Activated B cell treated with CpG ODN at 0.5 μM for 24 hours (primary cell): ENCODE measurements at regions not wholly inside any gene's neighbourhood (a gene's known extent, or its start where the extent isn't known, plus 50 kb on each side); places are given as distances from the start of the nearest gene placed in this dataset.

Experiments used
- ATAC-seq: fragments of 200-7000 bp; cut with Tn5 transposase; one replicate; pipeline ENCODE4 v1.10.0; 2021; ENCODE audit warnings: low read depth, mild to moderate bottlenecking, moderate library complexity
- CTCF ChIA-PET: fragments of 350-600 bp; sonication (Branson Sonifier 250); formaldehyde crosslinking; loops from one replicate; lab custom pipeline; 2021; ENCODE audit warnings: antibody characterized with exemption; lab: Charles Lee
- POLR2A ChIA-PET: fragments of 350-600 bp; sonication (Branson Sonifier 250); formaldehyde crosslinking; loops from one replicate; lab custom pipeline; 2021; ENCODE audit warnings: antibody characterized with exemption; lab: Charles Lee
- DNase-seq: peaks from one replicate; pipeline ENCODE4 v3.0.0; 2022
- H3K27ac Mint-ChIP-seq: one replicate; pipeline ENCODE4 v1.8.0; 2020; ENCODE audit warnings: mixed read lengths
- H3K27me3 Mint-ChIP-seq: one replicate; pipeline ENCODE4 v1.8.0; 2021; ENCODE audit warnings: mixed read lengths
- H3K36me3 Mint-ChIP-seq: one replicate; pipeline ENCODE4 v1.8.0; 2021; ENCODE audit warnings: low read depth, mixed read lengths
- H3K4me1 Mint-ChIP-seq: one replicate; pipeline ENCODE4 v1.8.0; 2021; ENCODE audit warnings: mixed read lengths
- H3K4me3 Mint-ChIP-seq: one replicate; pipeline ENCODE4 v1.8.0; 2020; ENCODE audit warnings: mild to moderate bottlenecking, mixed read lengths
- H3K9me3 Mint-ChIP-seq: one replicate; pipeline ENCODE4 v1.8.0; 2020; ENCODE audit warnings: mixed read lengths
- CTCF ChIP-seq: fragments of 200-600 bp; IDR thresholded peaks from one replicate; pipeline ENCODE4 v1.8.0; 2022; ENCODE audit warnings: antibody characterized with exemption, mild to moderate bottlenecking
- intact Hi-C: fragments of 100-400 bp; cut with micrococcal nuclease; formaldehyde crosslinking; loops from one replicate; pipeline ENCODE4 v1.15.1; 2024

DNA sequence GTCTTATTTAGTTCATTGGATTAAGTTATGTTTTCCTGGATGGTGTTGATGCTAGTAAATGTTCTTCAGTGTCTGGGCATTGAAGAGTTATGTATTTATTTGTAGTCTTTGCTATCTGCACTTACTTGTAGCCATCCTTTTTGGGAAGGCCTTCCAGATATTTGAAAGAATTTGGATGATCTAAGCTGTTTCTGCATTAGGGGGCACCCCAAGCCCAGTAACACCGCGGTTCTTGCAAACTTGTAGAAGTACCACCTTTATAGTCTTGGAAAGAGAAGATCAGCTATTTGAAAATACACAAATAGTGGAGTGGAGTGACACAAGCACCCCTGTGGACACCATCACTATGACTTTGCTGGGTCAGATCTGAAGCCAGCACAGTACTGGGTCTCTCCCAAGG lies 175.9 kb upstream of the KIF2B start:
- no peak overlapping the region for H3K4me3 Mint-ChIP-seq

GRCh38 chr17:53640808-53641207 lies 181.9 kb upstream of the KIF2B start:
- H3K4me1 Mint-ChIP-seq = no peaks in the 10 kb centered on the region
- ATAC-seq = no peak
- CTCF ChIA-PET = no interaction called here
- no peak for DNase-seq
- H3K36me3 Mint-ChIP-seq = no peaks in the 10 kb centered on the region
- peaks cover 7% of the 10 kb centered on the region for H3K9me3 Mint-ChIP-seq
- TF ChIP-seq CTCF = no peak
- no peaks in the 10 kb centered on the region for H3K27me3 Mint-ChIP-seq
- intact Hi-C loops = no loop called here
- POLR2A ChIA-PET = no interaction called here
- H3K4me3 Mint-ChIP-seq = no peak overlapping the region
- H3K27ac Mint-ChIP-seq = no peak overlapping the region

More for the DNA sequence above, 175.9 kb upstream of the KIF2B start:
- Mint-ChIP-seq H3K4me1 (no peaks in the 10 kb centered on the region), H3K36me3 (no peaks in the 10 kb centered on the region), H3K9me3 (peaks cover 2% of the 10 kb centered on the region), H3K27me3 (no peaks in the 10 kb centered on the region), H3K27ac (no peak overlapping the region)
- ATAC-seq (no peak), DNase-seq (no peak)
- TF ChIP-seq CTCF = no peak
- POLR2A ChIA-PET = no interaction called here
- CTCF ChIA-PET = no interaction called here
- intact Hi-C loops = no loop called here

DNA sequence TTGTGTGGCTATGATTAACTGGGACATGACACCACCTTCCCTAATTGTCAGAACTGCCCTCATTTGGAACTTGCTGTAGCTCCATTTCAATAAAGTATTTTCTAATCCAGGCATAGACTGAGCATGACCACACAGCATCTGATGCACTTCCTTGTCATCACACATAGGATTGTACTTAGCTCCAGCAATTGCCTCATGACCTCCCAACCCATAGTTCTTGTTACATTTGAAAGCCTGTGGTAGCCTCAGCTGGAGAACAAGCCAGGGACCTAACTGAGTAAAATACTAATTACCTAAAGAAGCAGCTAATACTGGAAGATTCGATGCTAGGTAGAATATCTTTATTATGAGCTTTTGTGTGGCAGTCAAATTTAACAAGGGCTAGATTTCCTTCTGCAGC lies 187.3 kb upstream of the KIF2B start:
- Mint-ChIP-seq H3K4me3 (no peak overlapping the region), H3K27me3 (no peaks in the 10 kb centered on the region), H3K27ac (no peak overlapping the region), H3K4me1 (no peaks in the 10 kb centered on the region), H3K9me3 (peaks cover 17% of the 10 kb centered on the region), H3K36me3 (no peaks in the 10 kb centered on the region)
- no peak for TF ChIP-seq CTCF
- ChIA-PET POLR2A (no interaction called here), CTCF (no interaction called here)
- DNase-seq (no peak), ATAC-seq (no peak)
- intact Hi-C loops = no loop called here

DNA sequence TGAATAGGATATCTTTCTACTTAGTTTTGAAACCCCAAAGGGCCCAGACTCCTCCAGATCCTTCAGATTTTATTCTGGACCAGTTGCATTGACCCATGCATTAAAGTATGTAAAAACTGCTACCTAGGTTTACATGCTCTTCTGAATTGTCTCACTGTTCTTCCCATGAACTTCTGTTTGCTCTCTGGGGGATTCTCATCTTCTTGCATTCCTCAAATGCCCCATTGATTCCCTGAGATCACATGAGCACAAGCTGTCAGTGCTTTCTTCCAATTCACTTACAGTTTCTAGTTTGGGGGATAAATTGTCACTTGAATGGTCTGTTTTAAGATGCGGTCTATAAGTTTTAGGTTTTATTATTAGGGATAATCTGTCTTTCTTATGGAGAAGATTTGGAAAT lies 188.9 kb upstream of the KIF2B start:
- TF ChIP-seq CTCF = no peak
- ATAC-seq = no peak
- H3K9me3 Mint-ChIP-seq = peaks cover 15% of the 10 kb centered on the region

DNA sequence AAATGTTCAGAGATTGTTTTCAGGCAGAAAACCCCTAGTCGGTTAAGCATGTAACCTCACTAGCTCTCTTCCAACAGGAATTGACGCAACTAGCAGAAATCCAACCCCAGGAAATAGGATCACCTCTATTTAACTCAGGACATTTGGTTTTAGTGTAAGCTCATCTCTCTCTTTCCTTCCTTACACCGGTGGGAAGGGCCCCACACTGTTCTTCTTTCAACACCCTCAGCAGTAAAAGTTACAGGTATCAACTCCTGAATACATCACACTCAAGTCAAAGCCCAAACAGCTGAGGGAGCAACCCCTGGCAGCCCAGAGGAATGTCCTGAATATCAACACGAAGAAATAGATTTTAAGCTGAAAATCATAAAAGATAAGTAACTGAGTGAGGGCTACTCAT lies 191.2 kb upstream of the KIF2B start:
- no peak for TF ChIP-seq CTCF
- POLR2A ChIA-PET = no interaction called here

More for the DNA sequence above, 188.9 kb upstream of the KIF2B start:
- intact Hi-C loops = no loop called here
- ChIA-PET POLR2A (no interaction called here), CTCF (no interaction called here)
- DNase-seq = no peak
- Mint-ChIP-seq H3K27me3 (no peaks in the 10 kb centered on the region), H3K36me3 (no peaks in the 10 kb centered on the region), H3K4me3 (no peak overlapping the region), H3K4me1 (no peaks in the 10 kb centered on the region), H3K27ac (no peak overlapping the region)

More for the DNA sequence above, 191.2 kb upstream of the KIF2B start:
- Mint-ChIP-seq H3K27me3 (no peaks in the 10 kb centered on the region), H3K4me1 (no peaks in the 10 kb centered on the region), H3K36me3 (no peaks in the 10 kb centered on the region), H3K4me3 (no peak overlapping the region), H3K27ac (no peak overlapping the region), H3K9me3 (peaks cover 15% of the 10 kb centered on the region)
- DNase-seq = no peak
- ATAC-seq = no peak
- intact Hi-C loops = no loop called here
- CTCF ChIA-PET = no interaction called here
